ENCODE measurements at regions not wholly inside any gene's neighbourhood (a gene's known extent, or its start where the extent isn't known, plus 50 kb on each side); places are given as distances from the start of the nearest gene placed in this dataset.

DNA sequence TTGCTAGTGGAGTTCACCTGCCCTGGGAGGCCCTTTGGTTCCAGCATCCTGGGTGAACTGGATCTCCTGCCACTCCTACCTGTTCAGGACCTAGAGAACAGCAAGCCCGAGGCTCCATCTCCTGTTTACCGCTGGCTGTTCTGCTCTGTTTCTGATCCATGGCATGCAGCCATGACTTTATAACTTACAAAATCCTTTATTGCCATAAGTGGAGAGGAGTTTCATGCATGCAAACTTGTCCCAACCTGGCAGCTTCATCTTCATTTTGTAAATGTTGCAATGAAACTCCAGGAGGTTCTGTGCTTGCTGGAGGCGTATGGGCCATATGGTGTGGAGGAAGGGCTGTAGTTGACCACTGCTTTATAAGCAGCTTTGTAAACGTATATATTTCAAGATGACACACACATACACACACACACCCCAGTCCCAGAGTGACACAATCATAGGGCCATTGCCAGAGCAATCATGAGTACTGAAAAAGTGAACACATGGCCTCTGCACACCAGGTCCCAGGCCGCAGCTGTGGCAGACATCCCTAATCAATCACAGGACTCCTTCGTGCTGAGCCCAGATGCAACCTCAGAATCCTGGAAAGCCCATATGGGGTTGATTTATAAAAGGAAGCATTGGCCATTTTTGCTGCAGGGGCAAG, 69.0 kb downstream of the UBIAD1 start:
- no peak for DNase-seq
- H3K27ac ChIP-seq = no peak overlapping the region
- peaks cover 0 to 17% (median 5%) of the 10 kb centered on the region in 6 donors for H3K4me1 ChIP-seq
- 70 to 79% (median 73%) methylated on average over 6 of the region's 6 CpGs for whole genome bisulfite sequencing, 5 donors
- no peaks in the 10 kb centered on the region for H3K9me3 ChIP-seq
- intact Hi-C loops (cut with DNase I; ENCODE audit: low total_unique reads) = no loop called here
- H3K4me3 ChIP-seq = no peak overlapping the region
- TF ChIP-seq POLR2A (IDR thresholded peaks at IDR 0.05) = no peak
- TF ChIP-seq POLR2AphosphoS5 (IDR thresholded peaks at IDR 0.05) = no peak
- TF ChIP-seq, protein P1, sequence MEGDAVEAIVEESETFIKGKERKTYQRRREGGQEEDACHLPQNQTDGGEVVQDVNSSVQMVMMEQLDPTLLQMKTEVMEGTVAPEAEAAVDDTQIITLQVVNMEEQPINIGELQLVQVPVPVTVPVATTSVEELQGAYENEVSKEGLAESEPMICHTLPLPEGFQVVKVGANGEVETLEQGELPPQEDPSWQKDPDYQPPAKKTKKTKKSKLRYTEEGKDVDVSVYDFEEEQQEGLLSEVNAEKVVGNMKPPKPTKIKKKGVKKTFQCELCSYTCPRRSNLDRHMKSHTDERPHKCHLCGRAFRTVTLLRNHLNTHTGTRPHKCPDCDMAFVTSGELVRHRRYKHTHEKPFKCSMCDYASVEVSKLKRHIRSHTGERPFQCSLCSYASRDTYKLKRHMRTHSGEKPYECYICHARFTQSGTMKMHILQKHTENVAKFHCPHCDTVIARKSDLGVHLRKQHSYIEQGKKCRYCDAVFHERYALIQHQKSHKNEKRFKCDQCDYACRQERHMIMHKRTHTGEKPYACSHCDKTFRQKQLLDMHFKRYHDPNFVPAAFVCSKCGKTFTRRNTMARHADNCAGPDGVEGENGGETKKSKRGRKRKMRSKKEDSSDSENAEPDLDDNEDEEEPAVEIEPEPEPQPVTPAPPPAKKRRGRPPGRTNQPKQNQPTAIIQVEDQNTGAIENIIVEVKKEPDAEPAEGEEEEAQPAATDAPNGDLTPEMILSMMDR (IDR thresholded peaks at IDR 0.05 in 8 of 11, conservative IDR thresholded peaks at IDR 0.05 in 3 of 11) = no peak
- peaks cover 0 to 92% (median 10%) of the 10 kb centered on the region in 7 donors for H3K27me3 ChIP-seq (replicated peaks in 1 of 7)
- no peaks in the 10 kb centered on the region for H3K36me3 ChIP-seq

GRCh38 chr1:11342621-11343032, 69.6 kb downstream of the UBIAD1 start:
- WGBS, 5 donors = 65 to 95% (median 79%) methylated on average over 5 to 6 of the region's 6 CpGs
- Histone ChIP-seq H3K36me3 (no peaks in the 10 kb centered on the region), H3K4me1 (peaks cover 0 to 11% (median 1%) of the 10 kb centered on the region in 6 donors), H3K27me3 (replicated peaks in 1 of 7) (peaks cover 0 to 90% (median 10%) of the 10 kb centered on the region in 7 donors), H3K27ac (no peak overlapping the region), H3K9me3 (no peaks in the 10 kb centered on the region), H3K4me3 (no peak overlapping the region)
- TF ChIP-seq, protein P1 (IDR thresholded peaks at IDR 0.05 in 8 of 11, conservative IDR thresholded peaks at IDR 0.05 in 3 of 11) = no peak
- TF ChIP-seq POLR2AphosphoS5 (IDR thresholded peaks at IDR 0.05) (no peak), POLR2A (IDR thresholded peaks at IDR 0.05) (no peak)
- intact Hi-C loops (cut with DNase I; ENCODE audit: low total_unique reads) = no loop called here
- DNase-seq = no peak

DNA sequence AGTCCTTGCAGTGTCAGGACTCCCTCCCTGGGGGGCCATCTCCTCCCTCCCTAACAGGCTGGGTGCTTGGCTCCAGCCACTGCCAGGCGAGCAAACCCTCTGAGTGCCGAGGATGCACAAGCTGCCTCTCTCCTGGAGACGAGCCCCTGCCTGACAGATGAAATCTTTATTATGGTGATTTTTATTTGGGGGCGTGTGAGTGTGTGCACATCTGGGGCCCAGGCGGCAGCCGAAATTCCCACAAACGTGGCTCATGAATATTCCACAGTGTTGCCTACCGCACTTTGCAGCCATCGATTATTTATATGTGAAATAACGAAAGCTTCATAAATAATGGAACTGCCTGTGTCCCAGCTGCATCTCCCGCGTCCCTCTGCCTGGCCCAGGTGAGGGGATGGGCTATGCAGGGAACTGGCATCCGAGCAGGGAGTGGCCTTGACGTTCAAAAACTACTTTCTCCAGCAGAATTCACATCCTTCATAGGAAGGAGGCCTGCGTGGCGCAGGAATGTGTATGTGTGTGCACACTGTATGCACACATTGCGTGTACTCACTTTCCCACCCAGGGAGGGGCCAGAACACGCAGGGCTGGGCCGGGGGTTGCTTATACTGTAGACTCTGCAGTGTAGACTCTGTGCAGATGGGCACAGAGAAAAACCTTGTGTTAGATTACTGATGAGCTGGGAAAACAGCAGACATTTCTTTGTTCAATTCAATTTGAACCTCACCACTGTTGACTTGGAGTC, 73.1 kb downstream of the UBIAD1 start:
- 73 to 85% (median 80%) methylated on average over 17 to 19 of the region's 19 CpGs for WGBS, 5 donors

More for the DNA sequence above, 73.1 kb downstream of the UBIAD1 start:
- peaks cover 0 to 6% (median 0%) of the 10 kb centered on the region in 8 donors for H3K9me3 ChIP-seq
- intact Hi-C loops (cut with DNase I; ENCODE audit: low total_unique reads) = no loop called here
- H3K4me1 ChIP-seq = no peaks in the 10 kb centered on the region
- H3K27me3 ChIP-seq (replicated peaks in 1 of 7) = peaks cover 0 to 70% (median 0%) of the 10 kb centered on the region in 7 donors
- H3K36me3 ChIP-seq = no peaks in the 10 kb centered on the region
- H3K27ac ChIP-seq = no peak overlapping the region
- TF ChIP-seq, protein P1 (IDR thresholded peaks at IDR 0.05 in 8 of 11, conservative IDR thresholded peaks at IDR 0.05 in 3 of 11) = no peak
- TF ChIP-seq POLR2AphosphoS5 (IDR thresholded peaks at IDR 0.05) = no peak
- TF ChIP-seq POLR2A (IDR thresholded peaks at IDR 0.05) = no peak
- DNase-seq = no peak
- H3K4me3 ChIP-seq = no peak overlapping the region
